PC-9 (cell line): ENCODE measurements at regions not wholly inside any gene's neighbourhood (a gene's known extent, or its start where the extent isn't known, plus 50 kb on each side); places are given as distances from the start of the nearest gene placed in this dataset.

ENCODE experiments used
- EZH2 ChIP-seq: fragments of 200-600 bp; sonication (generic); IDR thresholded peaks from 2 replicates; pipeline ENCODE4 v1.8.0; 2017; ENCODE audit warnings: antibody characterized with exemption, low read depth
- TF ChIP-seq, protein P1 (sequence below): fragments of 200-600 bp; sonication (generic); conservative IDR thresholded peaks from 2 replicates; pipeline ENCODE4 v1.6.1; 2017; ENCODE audit warnings: mixed run types, antibody characterized with exemption, mild to moderate bottlenecking, moderate library complexity

DNA sequence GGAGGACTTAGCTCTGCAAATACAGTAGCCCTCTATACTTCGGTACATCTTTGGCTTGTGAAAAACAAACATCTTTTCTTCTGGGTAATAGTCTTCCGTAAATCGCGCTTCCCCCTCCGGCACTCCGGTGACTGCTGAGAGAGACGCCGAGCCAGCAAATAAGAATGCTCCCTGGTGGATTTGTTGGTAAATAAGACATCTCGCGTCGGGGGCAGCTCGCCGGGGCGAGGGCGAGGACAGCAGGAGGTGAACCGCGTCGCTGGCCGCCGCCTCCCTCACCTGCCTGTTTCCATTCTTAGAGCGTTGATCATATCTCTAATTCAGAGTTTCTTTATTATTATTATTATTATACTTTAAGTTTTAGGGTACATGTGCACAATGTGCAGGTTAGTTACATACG, 117.6 kb downstream of the PMAIP1 start:
- TF ChIP-seq, protein P1, sequence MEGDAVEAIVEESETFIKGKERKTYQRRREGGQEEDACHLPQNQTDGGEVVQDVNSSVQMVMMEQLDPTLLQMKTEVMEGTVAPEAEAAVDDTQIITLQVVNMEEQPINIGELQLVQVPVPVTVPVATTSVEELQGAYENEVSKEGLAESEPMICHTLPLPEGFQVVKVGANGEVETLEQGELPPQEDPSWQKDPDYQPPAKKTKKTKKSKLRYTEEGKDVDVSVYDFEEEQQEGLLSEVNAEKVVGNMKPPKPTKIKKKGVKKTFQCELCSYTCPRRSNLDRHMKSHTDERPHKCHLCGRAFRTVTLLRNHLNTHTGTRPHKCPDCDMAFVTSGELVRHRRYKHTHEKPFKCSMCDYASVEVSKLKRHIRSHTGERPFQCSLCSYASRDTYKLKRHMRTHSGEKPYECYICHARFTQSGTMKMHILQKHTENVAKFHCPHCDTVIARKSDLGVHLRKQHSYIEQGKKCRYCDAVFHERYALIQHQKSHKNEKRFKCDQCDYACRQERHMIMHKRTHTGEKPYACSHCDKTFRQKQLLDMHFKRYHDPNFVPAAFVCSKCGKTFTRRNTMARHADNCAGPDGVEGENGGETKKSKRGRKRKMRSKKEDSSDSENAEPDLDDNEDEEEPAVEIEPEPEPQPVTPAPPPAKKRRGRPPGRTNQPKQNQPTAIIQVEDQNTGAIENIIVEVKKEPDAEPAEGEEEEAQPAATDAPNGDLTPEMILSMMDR = no peak
- TF ChIP-seq EZH2 = no peak
